SK-N-SH (cell line): ENCODE measurements at regions not wholly inside any gene's neighbourhood (a gene's known extent, or its start where the extent isn't known, plus 50 kb on each side); places are given as distances from the start of the nearest gene placed in this dataset.

ENCODE experiments used
- CTCF ChIA-PET: fragments of 300-600, 350-600 bp; formaldehyde crosslinking; extraction: SDS; loops from one replicate; lab custom pipeline; 2021; lab: Yijun Ruan, JAX
- POLR2A ChIA-PET: fragments of 350-600 bp; sonication (Branson Sonifier 250); formaldehyde crosslinking; extraction: SDS; loops from one replicate; lab custom pipeline; 2020; ENCODE audit warnings: antibody characterized with exemption, inconsistent platforms; lab: Yijun Ruan, JAX
- DNase-seq: peaks from one replicate; pipeline ENCODE4 v3.0.0; 2012
- H2AFZ ChIP-seq: fragments of 200-600 bp; sonication (generic); 2 replicates; pipeline ENCODE4 v1.8.1; 2016; ENCODE audit warnings: antibody characterized with exemption, mild to moderate bottlenecking, low read depth
- H3F3A ChIP-seq: fragments of 200-600 bp; sonication (generic); replicated peaks from 2 replicates; pipeline ENCODE3; 2016; ENCODE audit warnings: antibody characterized with exemption, mild to moderate bottlenecking; ENCODE audit not compliant: insufficient read depth
- H3K27ac ChIP-seq, 2 experiments: fragments of 200-500 bp in 1 of 2; fragments of 200-600 bp in 1 of 2; sonication (Bioruptor generic) in 1 of 2; sonication (generic), shearing (Covaris generic) in 1 of 2; 2 replicates each; pipeline versions ENCODE4 v1.5.1 to v1.6.1; 2014 to 2016; ENCODE audit warnings: low read depth in 2 of 2, inconsistent platforms in 1 of 2, low read length in 1 of 2, mild to moderate bottlenecking in 1 of 2, mixed read lengths in 1 of 2
- H3K27me3 ChIP-seq: fragments of 200-600 bp; sonication (generic), shearing (Covaris generic); 2 replicates; pipeline ENCODE4 v1.6.1; 2016; ENCODE audit warnings: mixed run types; ENCODE audit not compliant: insufficient read depth
- H3K36me3 ChIP-seq, 2 experiments: fragments of 200-500 bp in 1 of 2; fragments of 200-600 bp in 1 of 2; sonication (Bioruptor generic) in 1 of 2; sonication (generic) in 1 of 2; replicated peaks in 1 of 2; 2 replicates each; pipeline versions ENCODE3 to v1.5.1; 2014 to 2016; ENCODE audit warnings: low read length in 1 of 2, mild to moderate bottlenecking in 1 of 2; ENCODE audit not compliant: insufficient read depth in 2 of 2, control insufficient read depth in 1 of 2
- H3K4me1 ChIP-seq, 2 experiments: fragments of 200-500 bp in 1 of 2; fragments of 200-600 bp in 1 of 2; sonication (Bioruptor generic) in 1 of 2; sonication (generic), shearing (Covaris generic) in 1 of 2; 2 replicates each; pipeline versions ENCODE4 v1.5.1 to v1.6.1; 2014 to 2016; ENCODE audit warnings: low read depth in 1 of 2, low read length in 1 of 2, mixed run types in 1 of 2; ENCODE audit not compliant: insufficient read depth in 2 of 2, control insufficient read depth in 1 of 2
- H3K4me2 ChIP-seq: fragments of 200-600 bp; sonication (generic), shearing (Covaris generic); 2 replicates; pipeline ENCODE4 v1.6.1; 2017; ENCODE audit warnings: mixed run types
- H3K4me3 ChIP-seq, 2 experiments: fragments of 200-500 bp in 1 of 2; fragments of 200-600 bp in 1 of 2; sonication (Bioruptor generic) in 1 of 2; sonication (generic), shearing (Covaris generic) in 1 of 2; 2 replicates each; pipeline versions ENCODE4 v1.5.1 to v1.8.1; 2014 to 2016; ENCODE audit warnings: low read depth in 2 of 2, inconsistent platforms in 1 of 2, low read length in 1 of 2, mild to moderate bottlenecking in 1 of 2, mixed read lengths in 1 of 2, moderate library complexity in 1 of 2
- H3K79me2 ChIP-seq: fragments of 200-600 bp; sonication (generic); 2 replicates; pipeline ENCODE4 v1.8.1; 2017; ENCODE audit warnings: mild to moderate bottlenecking; ENCODE audit not compliant: insufficient read depth
- H3K9ac ChIP-seq: fragments of 200-600 bp; sonication (generic); 2 replicates; pipeline ENCODE4 v1.6.1; 2017; ENCODE audit warnings: mixed run types
- H3K9me2 ChIP-seq: fragments of 200-600 bp; sonication (generic); 2 replicates; pipeline ENCODE4 v1.6.1; 2017; ENCODE audit warnings: mixed run types
- H3K9me3 ChIP-seq: fragments of 200-600 bp; sonication (generic); 2 replicates; pipeline ENCODE4 v1.6.1; 2017; ENCODE audit warnings: mixed run types, mild to moderate bottlenecking, moderate library complexity
- H4K20me1 ChIP-seq: fragments of 200-600 bp; sonication (generic); 2 replicates; pipeline ENCODE4 v1.6.1; 2017; ENCODE audit warnings: mild to moderate bottlenecking, mixed run types; ENCODE audit not compliant: insufficient read depth
- JUND ChIP-seq: IDR thresholded peaks from 2 replicates; pipeline ENCODE4 v1.4.0; 2012
- MXI1 ChIP-seq: IDR thresholded peaks from 2 replicates; pipeline ENCODE4 v1.6.1; 2012; ENCODE audit warnings: mild to moderate bottlenecking, low read depth, low read length, improper control_type of control experiment
- NFIC ChIP-seq: IDR thresholded peaks from 2 replicates; pipeline ENCODE4 v1.4.0; 2012; ENCODE audit warnings: borderline replicate concordance
- NRF1 ChIP-seq: IDR thresholded peaks from 2 replicates; pipeline ENCODE4 v1.6.1; 2012; ENCODE audit warnings: low read depth, mild to moderate bottlenecking, low read length
- WGBS: methylation state at CpG from one replicate; pipeline ENCODE4 v1.1.6; 2017; ENCODE audit warnings: low lambda C conversion rate; 5-methylcytosine and 5-hydroxymethylcytosine counted together
- TF ChIP-seq, protein P1 (sequence below): IDR thresholded peaks from 2 replicates; pipeline ENCODE4 v1.4.0; 2012; ENCODE audit warnings: low read depth, borderline replicate concordance
- TF ChIP-seq, protein P2 (sequence below): IDR thresholded peaks from 2 replicates; pipeline ENCODE4 v1.6.1; 2012; ENCODE audit warnings: mild to moderate bottlenecking, low read depth, low read length, moderate library complexity
- TF ChIP-seq, protein P3 (sequence below): IDR thresholded peaks from 2 replicates; pipeline ENCODE4 v1.4.0; 2012; ENCODE audit warnings: low read depth, borderline replicate concordance
- TF ChIP-seq, protein P4 (sequence below): IDR thresholded peaks from 2 replicates; pipeline ENCODE4; 2012
- TF ChIP-seq, protein P5 (sequence below): fragments of 200-600 bp; sonication (generic); IDR thresholded peaks from 2 replicates; pipeline ENCODE4 v1.6.1; 2017; ENCODE audit warnings: antibody characterized with exemption, mild to moderate bottlenecking, moderate library complexity

DNA sequence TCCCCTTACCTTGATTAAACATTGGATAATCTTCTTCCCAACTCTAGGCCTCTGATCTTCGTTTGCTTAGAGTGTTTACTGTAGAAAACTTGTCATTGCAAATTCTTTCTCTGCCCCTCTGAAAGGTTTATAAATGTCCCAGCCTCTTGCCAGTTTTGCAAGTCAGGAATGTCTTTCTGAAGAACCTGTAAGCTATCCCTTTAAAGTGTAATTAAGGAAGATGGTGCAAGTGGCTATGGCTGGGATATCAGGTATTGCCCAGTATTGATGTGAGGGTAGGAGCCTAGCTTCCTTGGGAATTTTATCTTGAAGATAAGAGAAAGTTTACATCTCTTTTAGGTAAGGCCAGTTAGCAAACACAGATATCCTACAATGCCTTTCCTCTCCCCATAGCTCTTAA, 211.0 kb upstream of the RIMS1 start:
- no peak for DNase-seq
- 4% methylated on average over 1 of the region's 1 CpG for WGBS
- H3K9me3 ChIP-seq: no peaks in the 10 kb centered on the region
- TF ChIP-seq, protein P1, sequence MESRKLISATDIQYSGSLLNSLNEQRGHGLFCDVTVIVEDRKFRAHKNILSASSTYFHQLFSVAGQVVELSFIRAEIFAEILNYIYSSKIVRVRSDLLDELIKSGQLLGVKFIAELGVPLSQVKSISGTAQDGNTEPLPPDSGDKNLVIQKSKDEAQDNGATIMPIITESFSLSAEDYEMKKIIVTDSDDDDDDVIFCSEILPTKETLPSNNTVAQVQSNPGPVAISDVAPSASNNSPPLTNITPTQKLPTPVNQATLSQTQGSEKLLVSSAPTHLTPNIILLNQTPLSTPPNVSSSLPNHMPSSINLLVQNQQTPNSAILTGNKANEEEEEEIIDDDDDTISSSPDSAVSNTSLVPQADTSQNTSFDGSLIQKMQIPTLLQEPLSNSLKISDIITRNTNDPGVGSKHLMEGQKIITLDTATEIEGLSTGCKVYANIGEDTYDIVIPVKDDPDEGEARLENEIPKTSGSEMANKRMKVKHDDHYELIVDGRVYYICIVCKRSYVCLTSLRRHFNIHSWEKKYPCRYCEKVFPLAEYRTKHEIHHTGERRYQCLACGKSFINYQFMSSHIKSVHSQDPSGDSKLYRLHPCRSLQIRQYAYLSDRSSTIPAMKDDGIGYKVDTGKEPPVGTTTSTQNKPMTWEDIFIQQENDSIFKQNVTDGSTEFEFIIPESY: no peak
- TF ChIP-seq, protein P2, sequence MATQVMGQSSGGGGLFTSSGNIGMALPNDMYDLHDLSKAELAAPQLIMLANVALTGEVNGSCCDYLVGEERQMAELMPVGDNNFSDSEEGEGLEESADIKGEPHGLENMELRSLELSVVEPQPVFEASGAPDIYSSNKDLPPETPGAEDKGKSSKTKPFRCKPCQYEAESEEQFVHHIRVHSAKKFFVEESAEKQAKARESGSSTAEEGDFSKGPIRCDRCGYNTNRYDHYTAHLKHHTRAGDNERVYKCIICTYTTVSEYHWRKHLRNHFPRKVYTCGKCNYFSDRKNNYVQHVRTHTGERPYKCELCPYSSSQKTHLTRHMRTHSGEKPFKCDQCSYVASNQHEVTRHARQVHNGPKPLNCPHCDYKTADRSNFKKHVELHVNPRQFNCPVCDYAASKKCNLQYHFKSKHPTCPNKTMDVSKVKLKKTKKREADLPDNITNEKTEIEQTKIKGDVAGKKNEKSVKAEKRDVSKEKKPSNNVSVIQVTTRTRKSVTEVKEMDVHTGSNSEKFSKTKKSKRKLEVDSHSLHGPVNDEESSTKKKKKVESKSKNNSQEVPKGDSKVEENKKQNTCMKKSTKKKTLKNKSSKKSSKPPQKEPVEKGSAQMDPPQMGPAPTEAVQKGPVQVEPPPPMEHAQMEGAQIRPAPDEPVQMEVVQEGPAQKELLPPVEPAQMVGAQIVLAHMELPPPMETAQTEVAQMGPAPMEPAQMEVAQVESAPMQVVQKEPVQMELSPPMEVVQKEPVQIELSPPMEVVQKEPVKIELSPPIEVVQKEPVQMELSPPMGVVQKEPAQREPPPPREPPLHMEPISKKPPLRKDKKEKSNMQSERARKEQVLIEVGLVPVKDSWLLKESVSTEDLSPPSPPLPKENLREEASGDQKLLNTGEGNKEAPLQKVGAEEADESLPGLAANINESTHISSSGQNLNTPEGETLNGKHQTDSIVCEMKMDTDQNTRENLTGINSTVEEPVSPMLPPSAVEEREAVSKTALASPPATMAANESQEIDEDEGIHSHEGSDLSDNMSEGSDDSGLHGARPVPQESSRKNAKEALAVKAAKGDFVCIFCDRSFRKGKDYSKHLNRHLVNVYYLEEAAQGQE: no peak
- TF ChIP-seq, protein P3, sequence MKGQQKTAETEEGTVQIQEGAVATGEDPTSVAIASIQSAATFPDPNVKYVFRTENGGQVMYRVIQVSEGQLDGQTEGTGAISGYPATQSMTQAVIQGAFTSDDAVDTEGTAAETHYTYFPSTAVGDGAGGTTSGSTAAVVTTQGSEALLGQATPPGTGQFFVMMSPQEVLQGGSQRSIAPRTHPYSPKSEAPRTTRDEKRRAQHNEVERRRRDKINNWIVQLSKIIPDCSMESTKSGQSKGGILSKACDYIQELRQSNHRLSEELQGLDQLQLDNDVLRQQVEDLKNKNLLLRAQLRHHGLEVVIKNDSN: no peak
- no peak for TF ChIP-seq MXI1
- TF ChIP-seq, protein P4, sequence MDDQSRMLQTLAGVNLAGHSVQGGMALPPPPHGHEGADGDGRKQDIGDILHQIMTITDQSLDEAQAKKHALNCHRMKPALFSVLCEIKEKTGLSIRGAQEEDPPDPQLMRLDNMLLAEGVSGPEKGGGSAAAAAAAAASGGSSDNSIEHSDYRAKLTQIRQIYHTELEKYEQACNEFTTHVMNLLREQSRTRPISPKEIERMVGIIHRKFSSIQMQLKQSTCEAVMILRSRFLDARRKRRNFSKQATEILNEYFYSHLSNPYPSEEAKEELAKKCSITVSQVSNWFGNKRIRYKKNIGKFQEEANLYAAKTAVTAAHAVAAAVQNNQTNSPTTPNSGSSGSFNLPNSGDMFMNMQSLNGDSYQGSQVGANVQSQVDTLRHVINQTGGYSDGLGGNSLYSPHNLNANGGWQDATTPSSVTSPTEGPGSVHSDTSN: no peak
- TF ChIP-seq JUND: no peak
- no peak for TF ChIP-seq NRF1
- TF ChIP-seq NFIC: no peak
- TF ChIP-seq, protein P5, sequence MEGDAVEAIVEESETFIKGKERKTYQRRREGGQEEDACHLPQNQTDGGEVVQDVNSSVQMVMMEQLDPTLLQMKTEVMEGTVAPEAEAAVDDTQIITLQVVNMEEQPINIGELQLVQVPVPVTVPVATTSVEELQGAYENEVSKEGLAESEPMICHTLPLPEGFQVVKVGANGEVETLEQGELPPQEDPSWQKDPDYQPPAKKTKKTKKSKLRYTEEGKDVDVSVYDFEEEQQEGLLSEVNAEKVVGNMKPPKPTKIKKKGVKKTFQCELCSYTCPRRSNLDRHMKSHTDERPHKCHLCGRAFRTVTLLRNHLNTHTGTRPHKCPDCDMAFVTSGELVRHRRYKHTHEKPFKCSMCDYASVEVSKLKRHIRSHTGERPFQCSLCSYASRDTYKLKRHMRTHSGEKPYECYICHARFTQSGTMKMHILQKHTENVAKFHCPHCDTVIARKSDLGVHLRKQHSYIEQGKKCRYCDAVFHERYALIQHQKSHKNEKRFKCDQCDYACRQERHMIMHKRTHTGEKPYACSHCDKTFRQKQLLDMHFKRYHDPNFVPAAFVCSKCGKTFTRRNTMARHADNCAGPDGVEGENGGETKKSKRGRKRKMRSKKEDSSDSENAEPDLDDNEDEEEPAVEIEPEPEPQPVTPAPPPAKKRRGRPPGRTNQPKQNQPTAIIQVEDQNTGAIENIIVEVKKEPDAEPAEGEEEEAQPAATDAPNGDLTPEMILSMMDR: no peak
- no peak overlapping the region for H3K4me2 ChIP-seq
- no peak overlapping the region for H3K27ac ChIP-seq
- no peak overlapping the region for H2AFZ ChIP-seq
- ChIA-PET CTCF (no interaction called here), POLR2A (no interaction called here)
- H3K27me3 ChIP-seq: no peaks in the 10 kb centered on the region
- no peaks in the 10 kb centered on the region for H3K36me3 ChIP-seq
- H3K4me3 ChIP-seq: no peak overlapping the region
- H3K9ac ChIP-seq: no peak overlapping the region
- no peaks in the 10 kb centered on the region for H3K9me2 ChIP-seq
- H4K20me1 ChIP-seq: no peaks in the 10 kb centered on the region
- H3K4me1 ChIP-seq: no peaks in the 10 kb centered on the region
- H3K79me2 ChIP-seq: no peaks in the 10 kb centered on the region
- no peaks in the 10 kb centered on the region for H3F3A ChIP-seq
